Fibroblast of the aortic adventitia (primary cell): ENCODE measurements at regions not wholly inside any gene's neighbourhood (a gene's known extent, or its start where the extent isn't known, plus 50 kb on each side); places are given as distances from the start of the nearest gene placed in this dataset.

Experiments used
- DNase-seq: peaks from one replicate; pipeline ENCODE4 v3.0.0-alpha.2; 2010; ENCODE audit warnings: low read depth
- H3K4me3 ChIP-seq: 2 replicates; pipeline ENCODE4 v1.5.1; 2011; ENCODE audit warnings: low read depth, mild to moderate bottlenecking, control low read depth, low read length, moderate library complexity
- CTCF ChIP-seq: IDR thresholded peaks from 2 replicates; pipeline ENCODE4 v1.5.1; 2011; ENCODE audit warnings: mild to moderate bottlenecking, low read length, control low read depth, inconsistent platforms; ENCODE audit not compliant: insufficient read depth

- no peak for TF ChIP-seq CTCF
- no peak overlapping the region for H3K4me3 ChIP-seq
- no peak for DNase-seq
These were observed 949.4 kb downstream of the TLE4 start for GRCh38 chr9:80521151-80521550.

GRCh38 chr9:80520231-80520630, 948.5 kb downstream of the TLE4 start:
- DNase-seq, result no peak
- H3K4me3 ChIP-seq, result no peak overlapping the region
- TF ChIP-seq CTCF, result no peak

GRCh38 chr9:80518441-80518840, 946.7 kb downstream of the TLE4 start:
- TF ChIP-seq CTCF, result no peak
- no peak overlapping the region for H3K4me3 ChIP-seq
- DNase-seq, result no peak

GRCh38 chr9:80516679-80517078, 944.9 kb downstream of the TLE4 start:
- no peak for TF ChIP-seq CTCF
- DNase-seq, result no peak
- no peak overlapping the region for H3K4me3 ChIP-seq

GRCh38 chr9:80509358-80509757, 937.6 kb downstream of the TLE4 start:
- TF ChIP-seq CTCF, result no peak
- H3K4me3 ChIP-seq, result no peak overlapping the region
- DNase-seq, result no peak

- H3K4me3 ChIP-seq, result no peak overlapping the region
- DNase-seq, result no peak
- no peak for TF ChIP-seq CTCF
These were observed 935.8 kb downstream of the TLE4 start for GRCh38 chr9:80507611-80508010.

GRCh38 chr9:80504601-80505230, 933.0 kb downstream of the TLE4 start:
- no peak overlapping the region for H3K4me3 ChIP-seq
- no peak for DNase-seq
- no peak for TF ChIP-seq CTCF
